DMS114 treated with DMSO at 0.1 percent for 48 hours (cell line): ENCODE measurements at regions not wholly inside any gene's neighbourhood (a gene's known extent, or its start where the extent isn't known, plus 50 kb on each side); places are given as distances from the start of the nearest gene placed in this dataset.

Source experiments
- DNase-seq: peaks from one replicate; lab custom pipeline; 2025; ENCODE audit not compliant: unreplicated experiment; lab: John Stamatoyannopoulos, UW

GRCh38 chr20:6499566-6499965 lies 267.9 kb upstream of the BMP2 start:
- DNase-seq = no peak

- DNase-seq = no peak
Measured at GRCh38 chr20:6496874-6497273, 270.6 kb upstream of the BMP2 start.

GRCh38 chr20:6495907-6496306 lies 271.6 kb upstream of the BMP2 start:
- no peak for DNase-seq

- DNase-seq = no peak
Measured at GRCh38 chr20:6492271-6493055, 275.0 kb upstream of the BMP2 start.

- no peak for DNase-seq
Measured at GRCh38 chr20:6490849-6491248, 276.6 kb upstream of the BMP2 start.

- no peak for DNase-seq
Measured at GRCh38 chr20:6489361-6490171, 277.9 kb upstream of the BMP2 start.

- DNase-seq = no peak
Measured at GRCh38 chr20:6485351-6485750, 282.1 kb upstream of the BMP2 start.

GRCh38 chr20:6483727-6484126 lies 283.8 kb upstream of the BMP2 start:
- DNase-seq = no peak

- no peak for DNase-seq
Measured at GRCh38 chr20:6482486-6482885, 285.0 kb upstream of the BMP2 start.

- no peak for DNase-seq
Measured at GRCh38 chr20:6480328-6481200, 286.9 kb upstream of the BMP2 start.

GRCh38 chr20:6473197-6473596 lies 294.3 kb upstream of the BMP2 start:
- no peak for DNase-seq

- DNase-seq = no peak
Measured at GRCh38 chr20:6471871-6472270, 295.6 kb upstream of the BMP2 start.

- no peak for DNase-seq
Measured at GRCh38 chr20:6471110-6471647, 296.3 kb upstream of the BMP2 start.

- DNase-seq = no peak
Measured at GRCh38 chr20:6469695-6470094, 297.8 kb upstream of the BMP2 start.

- no peak for DNase-seq
Measured at GRCh38 chr20:6468423-6469116, 298.9 kb upstream of the BMP2 start.

- DNase-seq = no peak
Measured at GRCh38 chr20:6467562-6467961, 299.9 kb upstream of the BMP2 start.

GRCh38 chr20:6466075-6466810 lies 301.2 kb upstream of the BMP2 start:
- DNase-seq = no peak

GRCh38 chr20:6450841-6451240 lies 316.6 kb upstream of the BMP2 start:
- no peak for DNase-seq

GRCh38 chr20:6440443-6440799 lies 317.6 kb upstream of the FERMT1 start:
- no peak for DNase-seq
